T-helper 17 cell (primary cell): ENCODE measurements at regions not wholly inside any gene's neighbourhood (a gene's known extent, or its start where the extent isn't known, plus 50 kb on each side); places are given as distances from the start of the nearest gene placed in this dataset.

ENCODE experiments used
- ATAC-seq: fragments of 150-1000 bp; cut with Tn5 transposase; 2 replicates; pipeline ENCODE4 v1.10.0; 2021; ENCODE audit warnings: mild to moderate bottlenecking, moderate library complexity
- DNase-seq, 3 donors: peaks; one replicate each; pipeline versions ENCODE4 v3.0.0 to v3.0.0-alpha.2; 2020 to 2021
- H3K9me3 ChIP-seq: one replicate; pipeline ENCODE4 v1.7.0; 2013; ENCODE audit warnings: low read length, mild to moderate bottlenecking; ENCODE audit not compliant: control insufficient read depth, poor library complexity, severe bottlenecking
- H3K27ac Mint-ChIP-seq: one replicate; pipeline ENCODE4 v1.8.0; 2022; ENCODE audit warnings: mild to moderate bottlenecking, moderate library complexity, mixed read lengths
- H3K27me3 Mint-ChIP-seq: one replicate; pipeline ENCODE4 v1.8.0; 2022; ENCODE audit warnings: mixed read lengths
- H3K36me3 Mint-ChIP-seq: one replicate; pipeline ENCODE4 v1.8.0; 2022; ENCODE audit warnings: low read depth, mixed read lengths
- H3K4me1 Mint-ChIP-seq: one replicate; pipeline ENCODE4 v1.8.0; 2022; ENCODE audit warnings: mild to moderate bottlenecking, mixed read lengths
- H3K4me3 Mint-ChIP-seq: one replicate; pipeline ENCODE4 v1.8.0; 2022; ENCODE audit warnings: mild to moderate bottlenecking, moderate library complexity, mixed read lengths

- H3K36me3 Mint-ChIP-seq = no peaks in the 10 kb centered on the region
- H3K27ac Mint-ChIP-seq = no peak overlapping the region
- H3K27me3 Mint-ChIP-seq = peaks cover 11% of the 10 kb centered on the region
- no peak for ATAC-seq
- no peak overlapping the region for H3K4me3 Mint-ChIP-seq
- H3K9me3 ChIP-seq = no peaks in the 10 kb centered on the region
- DNase-seq = no peak
- H3K4me1 Mint-ChIP-seq = no peaks in the 10 kb centered on the region
Observed at GRCh38 chr4:114208574-114209151, 229.2 kb upstream of the ARSJ start.

- Mint-ChIP-seq H3K27ac (no peak overlapping the region), H3K4me1 (no peaks in the 10 kb centered on the region), H3K27me3 (peaks cover 6% of the 10 kb centered on the region), H3K36me3 (no peaks in the 10 kb centered on the region), H3K4me3 (no peak overlapping the region)
- DNase-seq = no peak
- no peaks in the 10 kb centered on the region for H3K9me3 ChIP-seq
- no peak for ATAC-seq
Observed at GRCh38 chr4:114209584-114209983, 230.1 kb upstream of the ARSJ start.

GRCh38 chr4:114211556-114211955 lies 232.1 kb upstream of the ARSJ start:
- Mint-ChIP-seq H3K27me3 (peaks cover 11% of the 10 kb centered on the region), H3K4me3 (no peak overlapping the region), H3K36me3 (no peaks in the 10 kb centered on the region), H3K4me1 (no peaks in the 10 kb centered on the region), H3K27ac (no peak overlapping the region)
- DNase-seq (no peak), ATAC-seq (no peak)
- H3K9me3 ChIP-seq = no peaks in the 10 kb centered on the region

GRCh38 chr4:114217150-114217817 lies 237.8 kb upstream of the ARSJ start:
- Mint-ChIP-seq H3K36me3 (no peaks in the 10 kb centered on the region), H3K27me3 (peaks cover 5% of the 10 kb centered on the region), H3K27ac (no peak overlapping the region), H3K4me3 (no peak overlapping the region), H3K4me1 (no peaks in the 10 kb centered on the region)
- no peak for ATAC-seq
- no peak for DNase-seq
- no peaks in the 10 kb centered on the region for H3K9me3 ChIP-seq

GRCh38 chr4:114223580-114223979 lies 244.1 kb upstream of the ARSJ start:
- ATAC-seq (no peak), DNase-seq (no peak)
- Mint-ChIP-seq H3K4me3 (no peak overlapping the region), H3K36me3 (no peaks in the 10 kb centered on the region), H3K4me1 (no peaks in the 10 kb centered on the region), H3K27me3 (no peaks in the 10 kb centered on the region), H3K27ac (no peak overlapping the region)
- no peaks in the 10 kb centered on the region for H3K9me3 ChIP-seq

- Mint-ChIP-seq H3K27me3 (no peaks in the 10 kb centered on the region), H3K27ac (no peak overlapping the region), H3K4me1 (no peaks in the 10 kb centered on the region), H3K4me3 (no peak overlapping the region), H3K36me3 (no peaks in the 10 kb centered on the region)
- DNase-seq (no peak), ATAC-seq (no peak)
- H3K9me3 ChIP-seq = no peaks in the 10 kb centered on the region
Observed at GRCh38 chr4:114225436-114225835, 246.0 kb upstream of the ARSJ start.

- H3K9me3 ChIP-seq = no peaks in the 10 kb centered on the region
- Mint-ChIP-seq H3K4me1 (no peaks in the 10 kb centered on the region), H3K27ac (no peak overlapping the region), H3K36me3 (no peaks in the 10 kb centered on the region), H3K27me3 (no peaks in the 10 kb centered on the region), H3K4me3 (no peak overlapping the region)
- ATAC-seq (no peak), DNase-seq (no peak)
Observed at GRCh38 chr4:114226179-114226578, 246.7 kb upstream of the ARSJ start.

GRCh38 chr4:114226968-114227760 lies 247.7 kb upstream of the ARSJ start:
- DNase-seq (no peak), ATAC-seq (no peak)
- peaks cover 7% of the 10 kb centered on the region for H3K27me3 Mint-ChIP-seq
- no peak overlapping the region for H3K4me3 Mint-ChIP-seq
- H3K4me1 Mint-ChIP-seq = peaks cover 2% of the 10 kb centered on the region
- no peaks in the 10 kb centered on the region for H3K36me3 Mint-ChIP-seq
- no peak overlapping the region for H3K27ac Mint-ChIP-seq
- no peaks in the 10 kb centered on the region for H3K9me3 ChIP-seq

- Mint-ChIP-seq H3K4me1 (peaks cover 2% of the 10 kb centered on the region), H3K4me3 (no peak overlapping the region), H3K27me3 (peaks cover 12% of the 10 kb centered on the region), H3K27ac (no peak overlapping the region), H3K36me3 (no peaks in the 10 kb centered on the region)
- DNase-seq (no peak), ATAC-seq (no peak)
- H3K9me3 ChIP-seq = no peaks in the 10 kb centered on the region
Observed at GRCh38 chr4:114229706-114230105, 250.3 kb upstream of the ARSJ start.

- no peak for DNase-seq
- Mint-ChIP-seq H3K4me1 (peaks cover 2% of the 10 kb centered on the region), H3K4me3 (no peak overlapping the region), H3K27me3 (peaks cover 12% of the 10 kb centered on the region), H3K27ac (no peak overlapping the region), H3K36me3 (no peaks in the 10 kb centered on the region)
- ATAC-seq = no peak
- H3K9me3 ChIP-seq = no peaks in the 10 kb centered on the region
Observed at GRCh38 chr4:114236171-114236769, 256.8 kb upstream of the ARSJ start.

- no peak overlapping the region for H3K27ac Mint-ChIP-seq
- no peak for DNase-seq
- H3K4me1 Mint-ChIP-seq = no peaks in the 10 kb centered on the region
- H3K9me3 ChIP-seq = no peaks in the 10 kb centered on the region
- H3K36me3 Mint-ChIP-seq = no peaks in the 10 kb centered on the region
- H3K27me3 Mint-ChIP-seq = no peaks in the 10 kb centered on the region
- no peak for ATAC-seq
- no peak overlapping the region for H3K4me3 Mint-ChIP-seq
Observed at GRCh38 chr4:114237997-114238396, 258.6 kb upstream of the ARSJ start.

- no peaks in the 10 kb centered on the region for H3K4me1 Mint-ChIP-seq
- no peaks in the 10 kb centered on the region for H3K9me3 ChIP-seq
- no peaks in the 10 kb centered on the region for H3K36me3 Mint-ChIP-seq
- no peak overlapping the region for H3K27ac Mint-ChIP-seq
- ATAC-seq = no peak
- DNase-seq = no peak
- H3K4me3 Mint-ChIP-seq = no peak overlapping the region
- no peaks in the 10 kb centered on the region for H3K27me3 Mint-ChIP-seq
Observed at GRCh38 chr4:114249561-114249960, 270.1 kb upstream of the ARSJ start.

- peaks cover under 1% of the 10 kb centered on the region for H3K36me3 Mint-ChIP-seq
- no peaks in the 10 kb centered on the region for H3K9me3 ChIP-seq
- no peaks in the 10 kb centered on the region for H3K27me3 Mint-ChIP-seq
- DNase-seq (no peak), ATAC-seq (no peak)
- H3K4me3 Mint-ChIP-seq = no peak overlapping the region
- no peak overlapping the region for H3K27ac Mint-ChIP-seq
- no peaks in the 10 kb centered on the region for H3K4me1 Mint-ChIP-seq
Observed at GRCh38 chr4:114249976-114250375, 270.5 kb upstream of the ARSJ start.
